ENCODE measurements at regions not wholly inside any gene's neighbourhood (a gene's known extent, or its start where the extent isn't known, plus 50 kb on each side); places are given as distances from the start of the nearest gene placed in this dataset.

GRCh38 chr4:17336069-17336468 is 175.8 kb downstream of the QDPR start:
- no peak for DNase-seq

DNA sequence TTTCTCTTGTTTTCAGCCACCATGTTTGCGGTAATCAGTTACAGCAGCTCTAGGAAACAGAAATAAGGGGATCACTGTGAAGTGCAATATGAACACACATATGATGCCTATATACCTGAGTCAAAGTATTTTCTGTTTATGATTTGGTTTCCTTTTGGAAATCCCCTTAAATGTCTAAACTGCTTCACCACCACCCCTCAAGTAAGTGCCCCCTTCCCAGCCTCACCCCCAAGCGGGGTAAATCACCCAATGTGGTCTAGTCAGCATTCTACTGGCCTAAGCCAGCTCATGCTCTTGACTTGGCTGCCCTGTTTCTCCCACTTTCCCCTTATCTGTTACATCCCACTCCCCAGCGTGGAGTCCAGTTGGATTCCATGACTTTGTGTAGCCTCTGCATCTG is 176.5 kb downstream of the QDPR start:
- DNase-seq, result no peak

DNA sequence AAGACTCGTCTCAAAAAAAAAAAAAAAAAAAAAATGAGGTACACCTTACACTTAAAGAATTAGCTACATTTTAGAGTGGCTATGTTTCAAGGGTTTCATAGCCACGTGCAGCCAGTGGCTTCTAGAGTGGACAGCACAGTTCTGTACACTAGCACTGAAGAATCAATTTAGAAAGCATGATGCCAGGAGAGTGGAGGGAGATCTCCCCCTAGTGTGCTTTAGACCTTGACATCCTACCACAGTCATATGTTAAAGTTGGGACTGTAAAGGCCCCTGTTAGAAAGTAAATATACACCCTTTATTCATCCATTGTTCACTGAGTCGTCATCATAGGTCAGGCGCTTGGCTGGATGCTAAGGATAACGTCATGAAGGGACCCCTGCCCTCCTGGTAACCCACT is 179.4 kb downstream of the QDPR start:
- DNase-seq, result no peak

DNA sequence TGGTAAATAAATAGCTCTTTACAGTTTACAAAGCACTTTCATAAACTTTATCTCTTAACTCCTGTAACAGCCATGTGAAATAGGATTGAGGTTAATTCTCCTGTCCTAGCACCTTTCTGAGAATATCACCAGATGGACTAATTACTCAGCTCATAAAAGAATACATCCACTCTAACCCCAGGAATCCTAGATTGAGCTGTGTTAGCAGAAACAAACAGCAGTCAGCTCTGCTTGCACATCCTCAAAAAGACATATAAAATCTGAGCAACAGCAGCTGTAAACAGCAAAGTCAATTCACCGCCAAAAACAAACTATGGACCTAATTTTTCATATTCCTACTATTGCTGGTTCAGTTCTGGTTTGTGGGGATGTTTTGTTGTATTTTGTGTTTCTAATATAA is 182.8 kb downstream of the QDPR start:
- DNase-seq, result no peak

- DNase-seq, result no peak
These were observed 183.6 kb downstream of the QDPR start for GRCh38 chr4:17328141-17328815.

DNA sequence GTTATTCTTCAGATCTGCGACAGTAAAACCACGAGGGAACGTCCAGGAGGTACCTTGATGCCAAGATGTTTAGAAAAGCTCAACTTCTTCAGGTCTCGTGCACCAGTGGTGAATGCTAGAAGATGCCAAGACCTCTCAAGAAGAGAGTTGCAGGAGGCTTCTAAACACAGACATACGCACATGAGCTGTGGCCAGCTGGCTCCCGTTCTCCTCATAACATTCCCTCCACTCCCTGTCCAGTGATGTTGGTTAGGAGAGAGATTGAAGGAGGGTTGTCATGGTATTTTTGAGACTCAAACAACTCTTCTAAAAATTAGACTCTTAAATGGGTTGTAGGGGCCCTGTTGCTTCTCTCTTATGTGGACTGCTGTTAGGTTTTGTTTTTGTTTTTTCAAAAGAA is 184.3 kb downstream of the QDPR start:
- no peak for DNase-seq

- no peak for DNase-seq
These were observed 185.1 kb downstream of the QDPR start for GRCh38 chr4:17326756-17327155.

- no peak for DNase-seq
These were observed 186.8 kb downstream of the QDPR start for GRCh38 chr4:17325098-17325497.

- DNase-seq, result no peak
These were observed 187.5 kb downstream of the QDPR start for GRCh38 chr4:17324386-17324830.

GRCh38 chr4:17323554-17324385 is 188.1 kb downstream of the QDPR start:
- no peak for DNase-seq

DNA sequence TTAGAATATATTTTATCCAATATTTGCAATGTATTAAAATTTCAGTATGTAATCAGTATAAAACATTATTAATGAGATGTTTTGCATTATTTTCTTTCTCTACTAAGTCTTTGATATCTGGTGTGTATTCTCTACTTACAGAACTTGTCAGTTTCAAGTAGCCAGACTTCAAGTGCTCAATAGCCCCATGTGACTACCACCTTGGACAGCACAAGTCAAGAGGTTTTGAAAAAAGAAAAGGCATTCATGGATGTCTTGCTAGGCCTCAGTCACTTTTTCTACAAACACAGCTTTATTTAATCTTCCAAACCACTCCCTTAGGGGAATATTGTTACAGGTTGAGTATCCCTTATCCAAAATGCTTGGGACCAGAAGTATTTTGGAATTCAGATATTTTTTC is 189.4 kb downstream of the QDPR start:
- DNase-seq, result no peak

DNA sequence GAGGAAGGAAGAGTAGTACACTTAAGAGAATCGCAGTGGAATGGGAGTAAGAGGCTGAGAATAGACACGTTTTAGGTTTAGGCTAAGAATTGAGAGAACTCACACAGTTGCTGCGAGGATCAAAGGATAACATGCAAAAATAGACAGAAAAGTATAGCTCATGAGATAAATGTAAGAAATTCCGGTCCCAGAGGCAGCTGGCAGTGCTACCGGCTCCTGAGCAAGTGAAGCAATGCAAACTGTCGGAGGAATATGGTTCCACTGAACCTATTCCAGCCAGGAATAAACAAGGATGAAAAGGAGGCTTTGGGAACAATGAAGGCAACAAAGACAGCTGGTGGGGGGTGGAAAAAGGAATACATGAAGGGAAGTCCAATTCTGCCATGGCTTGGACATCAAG is 191.8 kb downstream of the QDPR start:
- DNase-seq, result no peak

DNA sequence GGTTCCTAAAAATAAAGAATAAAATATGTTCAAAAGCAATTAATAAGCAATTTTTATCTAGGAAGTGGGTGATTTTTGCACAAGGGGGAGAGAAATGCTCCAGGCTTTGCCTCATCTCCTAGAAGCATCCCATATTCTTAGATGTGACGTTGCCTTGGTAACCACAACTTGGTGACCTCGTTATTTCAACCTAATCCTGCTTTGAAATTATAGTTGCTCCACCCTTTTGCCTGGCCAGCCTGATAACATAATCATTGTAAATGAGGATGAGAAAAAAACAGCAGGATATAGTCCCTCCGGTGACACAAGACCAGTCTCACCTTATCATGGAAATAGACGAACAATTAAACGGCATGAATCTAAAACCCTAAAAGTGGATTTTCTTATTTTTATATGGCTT is 194.4 kb downstream of the QDPR start:
- no peak for DNase-seq

GRCh38 chr4:17316566-17316965 is 195.3 kb downstream of the QDPR start:
- DNase-seq, result no peak

- no peak for DNase-seq
These were observed 196.4 kb downstream of the QDPR start for GRCh38 chr4:17315459-17315858.

DNA sequence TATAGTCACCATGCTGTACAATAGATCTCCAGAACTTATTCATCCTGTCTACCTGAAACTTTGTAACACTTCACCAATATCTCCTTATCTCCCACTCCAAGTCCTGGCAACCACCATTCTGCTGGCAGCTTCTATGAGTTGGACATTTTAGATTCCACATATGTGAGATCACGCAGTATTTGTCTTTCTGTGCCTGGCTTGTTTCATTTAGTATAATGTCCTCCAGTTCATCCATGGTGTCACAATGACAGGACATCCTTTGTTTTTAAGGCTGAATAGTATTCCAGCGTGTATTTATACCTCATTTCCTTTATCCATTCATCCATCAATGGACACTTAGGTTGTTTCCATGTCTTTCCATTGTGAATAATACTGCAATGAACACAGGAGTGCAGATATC is 198.7 kb downstream of the QDPR start:
- DNase-seq, result no peak

- no peak for DNase-seq
These were observed 201.6 kb downstream of the QDPR start for GRCh38 chr4:17310269-17310652.

- no peak for DNase-seq
These were observed 202.2 kb downstream of the QDPR start for GRCh38 chr4:17309567-17310268.

- no peak for DNase-seq
These were observed 210.0 kb downstream of the QDPR start for GRCh38 chr4:17301869-17302268.

DNA sequence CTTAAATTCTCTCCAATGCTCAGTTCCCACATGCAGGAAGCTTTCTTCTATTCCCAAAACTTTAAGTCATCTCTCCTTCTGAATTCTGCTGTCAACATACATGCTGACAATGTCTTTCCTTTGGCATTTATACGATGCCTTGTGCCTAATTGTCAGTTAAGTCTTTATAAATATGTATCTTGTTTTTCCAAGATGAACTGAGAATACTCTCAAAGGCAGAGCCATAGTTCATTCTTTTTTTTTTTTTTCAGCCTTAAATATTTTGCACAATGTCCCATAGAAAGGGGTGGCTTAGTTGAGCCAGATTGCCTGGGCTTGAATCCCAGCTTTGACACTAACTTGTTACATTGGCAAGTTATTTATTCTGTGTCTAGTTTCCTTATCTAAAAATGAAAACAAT is 210.6 kb downstream of the QDPR start:
- DNase-seq, result no peak

GRCh38 chr4:17296921-17297890 is 214.7 kb downstream of the QDPR start:
- no peak for DNase-seq

- DNase-seq, result no peak
These were observed 218.0 kb downstream of the QDPR start for GRCh38 chr4:17293901-17294300.

DNA sequence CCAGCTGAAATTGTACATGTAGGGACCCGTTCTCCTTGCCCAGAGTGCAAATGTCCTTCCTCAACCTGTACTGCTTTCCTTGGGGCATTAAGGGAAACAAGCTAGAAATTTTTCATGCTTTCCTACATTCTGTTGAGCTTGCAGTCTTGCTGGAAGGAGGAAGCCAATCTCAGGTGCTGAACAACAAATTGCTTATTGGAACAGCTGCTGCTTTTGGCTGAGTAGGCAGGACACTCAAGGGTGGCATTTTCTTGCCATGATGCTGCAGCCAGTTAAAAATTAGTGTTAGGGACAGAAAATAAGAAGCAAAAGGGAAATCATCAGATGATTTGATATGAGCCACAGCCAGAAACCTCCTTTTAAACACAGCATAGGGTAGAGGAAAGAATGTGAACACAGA is 223.7 kb downstream of the QDPR start:
- DNase-seq, result no peak

Data from NCI-H1105 treated with DMSO at 0.1 percent for 48 hours (cell line).